DMS79 (cell line): ENCODE measurements at regions not wholly inside any gene's neighbourhood (a gene's known extent, or its start where the extent isn't known, plus 50 kb on each side); places are given as distances from the start of the nearest gene placed in this dataset.
"Not testable (repeated sequence)": the region's sequence is repeated elsewhere in the genome, so short reads cannot be mapped to it uniquely, and the experiment has no call there.

Source experiments
- DNase-seq: peaks from one replicate; lab custom pipeline; 2025; lab: John Stamatoyannopoulos, UW

DNA sequence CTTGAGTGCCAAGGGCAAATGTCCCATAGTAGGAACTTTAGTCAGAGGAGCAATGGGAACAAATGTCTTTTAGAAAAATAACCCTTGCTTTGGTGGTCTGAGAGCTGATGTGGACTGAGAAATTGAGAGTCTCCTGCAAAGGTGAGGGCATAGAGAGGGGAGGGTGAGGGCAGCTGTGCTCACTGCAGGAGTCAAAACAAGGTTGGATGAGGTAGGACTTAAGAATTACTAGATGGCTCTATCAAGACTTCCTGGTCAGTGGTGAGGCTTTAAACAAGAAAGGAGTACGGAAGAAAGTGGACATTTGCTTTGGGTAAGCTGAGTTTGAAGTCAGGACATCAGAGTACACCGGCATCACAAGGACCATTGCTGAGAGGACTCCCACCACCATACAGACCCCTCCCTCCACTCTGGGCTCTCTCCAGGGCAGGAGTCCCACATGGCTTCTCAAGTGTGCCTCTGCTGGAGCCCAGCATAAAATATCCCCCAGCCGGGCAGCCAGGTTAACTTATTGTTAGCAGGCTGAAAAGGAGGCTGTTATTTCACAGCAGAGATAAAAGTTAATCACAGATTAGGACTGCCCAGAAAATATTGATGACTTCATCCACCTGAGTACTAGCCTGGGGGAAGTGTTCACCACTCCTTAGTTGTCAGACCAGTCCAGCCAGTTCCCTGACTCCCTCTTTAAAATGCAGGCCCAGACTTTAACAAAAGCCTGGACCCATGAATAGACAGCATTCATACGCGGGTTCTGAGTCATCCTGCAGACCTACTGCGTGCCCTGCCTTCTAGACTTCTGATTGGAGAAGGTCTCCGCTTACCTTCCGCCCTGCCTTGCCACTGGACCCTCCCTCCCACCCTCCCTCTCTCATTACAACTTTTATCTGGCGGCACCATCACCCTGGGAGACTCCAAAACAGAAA lies 167.2 kb downstream of the BCL2L11 start:
- not testable (repeated sequence) for DNase-seq

DNA sequence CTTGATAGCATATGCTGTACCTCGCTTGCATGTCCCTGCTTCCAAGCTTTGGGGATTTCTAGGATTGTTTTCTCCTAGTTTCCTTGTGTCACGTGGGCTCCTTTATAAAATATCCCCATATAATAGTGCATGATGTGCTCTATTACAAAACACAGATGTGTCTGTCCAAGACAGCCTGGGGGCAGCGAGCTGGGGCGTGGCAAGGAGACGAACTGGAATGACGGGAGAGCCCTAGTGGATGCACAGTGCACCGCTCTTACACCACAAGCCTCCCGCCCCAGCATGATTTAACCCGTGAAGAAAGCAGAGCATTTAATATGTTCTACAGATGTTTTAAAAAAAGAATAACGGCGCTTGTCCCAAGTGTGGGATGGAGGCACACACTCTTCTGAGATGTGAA lies 169.7 kb downstream of the BCL2L11 start:
- not testable (repeated sequence) for DNase-seq

DNA sequence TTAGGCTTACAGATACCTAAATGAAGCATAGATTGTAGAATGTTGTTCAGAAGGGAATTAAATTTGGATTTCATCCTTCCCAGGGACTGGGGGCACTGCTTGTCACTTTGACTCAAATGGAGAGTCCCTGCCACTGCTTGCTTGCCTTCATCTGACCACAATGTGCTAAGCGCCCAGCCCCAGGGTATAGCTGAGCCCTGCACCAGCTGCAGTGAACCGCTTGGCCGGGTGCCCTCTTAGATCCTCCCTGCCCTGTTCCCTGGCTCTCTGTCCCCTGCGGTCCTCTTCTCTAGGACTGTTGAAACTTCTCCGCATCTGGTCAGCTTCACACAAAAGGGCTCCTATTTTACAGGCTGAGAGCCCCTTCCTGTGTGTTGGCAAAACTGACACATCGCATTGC lies 170.9 kb downstream of the BCL2L11 start:
- DNase-seq: not testable (repeated sequence)

DNA sequence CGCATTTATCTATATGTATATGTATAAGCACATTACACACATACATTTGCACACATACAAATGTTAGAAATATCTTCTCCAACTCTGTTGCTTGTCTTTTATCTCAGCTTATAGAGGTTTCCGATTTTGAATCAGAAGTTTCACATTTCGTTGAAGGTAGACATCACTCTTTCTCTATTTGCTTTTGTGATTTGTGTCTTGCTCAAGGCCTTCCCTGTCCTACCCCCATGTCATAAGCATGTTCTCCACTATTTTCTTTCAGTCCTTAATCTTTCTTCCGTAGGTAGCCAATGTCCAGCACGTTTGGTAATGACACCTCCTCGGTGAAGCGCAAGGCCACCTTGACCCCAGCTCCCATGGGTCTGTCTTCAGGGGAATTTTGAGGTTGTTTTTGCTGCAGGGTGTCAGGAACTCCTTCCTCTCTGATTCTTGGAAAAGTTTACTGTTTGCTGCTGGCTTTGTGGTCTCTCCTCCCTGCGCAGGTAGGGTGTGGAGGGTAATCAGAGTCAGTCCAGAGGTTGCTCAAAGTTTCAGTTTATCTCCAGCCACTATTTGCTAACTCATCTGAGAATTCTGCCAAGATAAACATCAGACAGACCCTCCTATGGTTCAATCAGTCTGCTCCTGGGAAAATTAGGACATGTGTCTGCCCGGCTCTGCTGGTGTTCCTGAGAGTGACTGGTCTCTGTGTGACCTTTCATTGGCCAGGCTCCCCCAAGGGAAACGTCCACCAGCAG lies 171.7 kb downstream of the BCL2L11 start:
- not testable (repeated sequence) for DNase-seq

DNA sequence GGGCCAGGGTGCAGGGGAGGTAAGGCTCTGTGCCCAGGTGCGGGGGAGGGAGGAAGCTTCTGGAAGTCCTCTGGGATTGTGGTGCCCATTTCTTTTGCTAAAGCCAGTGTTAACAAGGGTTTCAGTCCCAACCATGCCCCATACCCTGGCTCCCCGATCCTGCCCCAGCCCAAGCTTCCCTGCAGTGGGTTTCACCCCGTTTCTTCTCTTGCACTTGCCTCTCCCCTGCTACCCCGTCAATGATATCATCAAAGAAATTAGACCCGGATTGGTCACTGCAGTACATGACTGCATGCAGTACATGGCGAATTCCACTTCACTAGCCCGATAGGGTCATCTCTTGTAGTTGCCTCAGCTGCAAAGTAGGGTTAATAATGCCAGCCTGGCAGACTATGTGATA lies 174.0 kb downstream of the BCL2L11 start:
- DNase-seq: not testable (repeated sequence)

DNA sequence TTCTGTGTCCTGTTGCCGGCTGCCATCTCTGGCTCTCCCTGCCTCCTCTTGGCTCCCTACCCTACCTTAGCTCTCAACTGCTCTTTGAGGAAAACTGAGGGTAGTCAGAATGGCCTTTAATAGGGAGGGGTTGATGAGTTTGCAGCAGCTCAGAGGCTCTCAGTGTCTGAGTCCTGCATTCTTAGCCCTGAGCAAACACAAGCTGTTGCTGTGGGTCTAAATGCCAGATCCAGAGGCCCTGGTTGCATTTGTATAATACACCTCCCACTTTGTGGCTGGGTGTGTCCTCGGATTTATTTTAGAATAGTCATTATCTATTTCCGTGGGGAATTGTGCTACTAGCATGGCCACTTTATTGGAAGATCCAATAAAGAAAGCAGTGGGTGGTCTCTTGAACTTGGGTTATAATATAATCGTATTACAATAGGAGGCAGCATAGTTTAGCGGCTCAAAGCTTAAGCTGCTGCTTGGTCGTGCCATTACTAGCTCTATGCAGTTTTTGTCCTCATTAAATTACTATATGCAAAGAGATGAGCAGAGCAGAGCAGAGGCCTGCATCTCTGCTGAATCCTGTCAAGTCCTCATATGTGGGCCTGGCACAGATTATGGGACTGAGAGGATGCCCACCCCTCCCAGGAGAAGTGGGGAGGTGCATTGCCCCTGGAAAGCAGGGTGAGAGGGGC lies 175.5 kb downstream of the BCL2L11 start:
- DNase-seq: not testable (repeated sequence)

DNA sequence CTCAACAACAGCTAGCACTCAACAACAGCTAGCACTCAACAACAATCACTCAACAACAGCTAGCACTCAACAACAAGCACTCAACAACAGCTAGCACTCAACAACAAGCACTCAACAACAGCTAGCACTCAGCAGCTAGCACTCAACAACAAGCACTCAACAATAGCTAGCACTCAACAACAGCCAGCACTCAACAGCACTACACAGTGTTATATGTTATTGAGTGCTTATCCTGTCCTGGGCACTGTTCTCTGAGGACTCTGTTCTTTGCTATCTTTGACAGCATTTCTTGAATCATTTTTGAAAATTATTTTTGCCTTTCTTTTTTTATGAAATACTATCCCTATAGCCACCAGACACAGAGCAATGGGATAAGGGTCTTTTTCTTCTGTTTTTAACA lies 176.4 kb downstream of the BCL2L11 start:
- not testable (repeated sequence) for DNase-seq

DNA sequence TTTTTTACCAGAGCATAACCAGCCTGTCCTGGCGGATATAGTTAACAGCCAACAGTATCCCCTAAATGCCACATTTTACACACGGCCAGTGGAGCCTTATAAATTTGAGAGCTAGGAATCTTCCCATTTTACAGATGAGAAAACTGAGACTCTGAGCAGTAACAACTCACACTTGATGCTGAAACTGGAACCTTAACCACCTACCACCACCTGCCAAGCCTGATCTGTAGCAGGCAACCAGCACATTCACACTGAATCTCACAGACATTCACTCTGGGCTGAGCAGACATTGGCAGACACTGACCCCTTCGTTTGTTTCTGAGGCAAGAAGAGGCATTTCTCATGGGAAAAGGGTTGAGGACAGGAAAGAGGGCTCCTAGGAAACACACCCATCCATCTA lies 178.2 kb downstream of the BCL2L11 start:
- not testable (repeated sequence) for DNase-seq

DNA sequence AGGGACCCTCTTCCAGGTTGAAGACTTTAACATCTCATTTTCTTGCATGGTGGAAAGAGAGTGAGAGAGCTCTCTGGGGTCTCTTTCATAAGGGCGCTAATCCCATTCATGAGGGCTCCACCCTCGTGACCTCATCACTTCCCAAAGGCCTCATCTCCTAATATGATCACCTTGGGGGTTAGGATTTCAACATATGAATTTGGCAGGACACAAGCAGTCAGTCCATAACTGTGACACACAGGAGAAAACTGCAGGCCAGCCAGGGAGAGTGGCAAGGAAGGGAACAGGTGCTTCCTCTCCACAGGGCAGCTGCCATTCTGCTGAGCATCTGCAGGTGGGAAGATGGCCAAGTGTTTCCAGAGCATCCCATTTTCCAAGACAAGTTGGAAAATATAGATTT lies 178.9 kb downstream of the BCL2L11 start:
- not testable (repeated sequence) for DNase-seq

DNA sequence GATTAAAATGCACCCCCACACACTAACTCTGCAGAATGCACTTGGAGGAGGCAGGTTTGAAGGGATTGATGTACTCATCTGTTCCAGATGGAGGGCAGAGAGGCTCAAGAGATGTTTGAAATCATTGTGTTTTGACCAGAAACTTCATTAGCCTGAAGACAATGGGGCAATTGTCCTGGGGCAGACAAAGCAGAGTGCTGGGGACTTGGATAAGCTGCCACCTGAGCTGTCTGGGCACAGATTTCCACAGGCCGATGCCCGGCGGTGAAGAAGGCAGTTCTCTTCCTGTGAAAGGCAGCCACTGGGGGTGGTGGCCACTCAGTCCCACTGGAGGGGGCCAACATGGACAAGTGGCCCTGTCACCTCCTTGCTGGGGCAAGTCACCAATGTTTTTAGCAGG lies 181.0 kb downstream of the BCL2L11 start:
- not testable (repeated sequence) for DNase-seq

DNA sequence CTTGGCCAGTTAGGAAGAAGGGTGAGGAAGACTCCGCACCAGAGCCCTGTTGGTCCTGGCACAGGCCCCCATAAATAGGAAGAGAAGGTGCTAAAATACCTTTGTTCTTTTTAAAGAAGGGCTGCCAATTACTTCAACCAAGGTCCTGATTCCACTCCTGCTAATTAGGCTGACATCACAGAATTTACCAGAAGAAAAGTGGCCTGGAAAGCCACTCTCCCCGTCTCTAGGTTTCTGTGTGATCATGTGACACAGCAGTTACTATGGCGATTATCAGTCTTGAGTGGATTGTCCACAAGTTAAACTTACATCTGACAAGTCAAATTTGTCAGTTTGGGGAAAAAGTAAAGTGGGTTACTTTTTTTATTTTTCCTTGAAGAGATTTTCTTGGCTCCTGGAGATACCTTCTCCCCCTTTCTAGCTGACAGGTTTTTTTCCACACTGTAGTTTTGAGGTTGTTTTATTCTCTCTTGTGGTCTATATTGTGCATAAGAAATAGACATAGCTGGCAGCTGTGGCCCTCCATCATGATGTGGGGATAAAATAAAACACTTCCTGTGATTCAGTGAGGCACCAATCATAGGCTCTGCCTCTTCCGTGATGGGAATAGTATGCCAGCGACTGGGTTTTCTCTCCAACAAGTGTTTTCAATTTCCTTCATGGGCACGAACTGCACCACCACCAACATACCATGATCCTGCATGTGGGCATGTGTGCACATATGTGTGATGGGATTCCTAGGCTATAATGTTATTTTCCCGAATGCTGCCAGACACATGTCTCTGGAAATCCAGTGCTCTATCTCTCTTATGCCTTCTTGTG lies 181.9 kb downstream of the BCL2L11 start:
- not testable (repeated sequence) for DNase-seq

DNA sequence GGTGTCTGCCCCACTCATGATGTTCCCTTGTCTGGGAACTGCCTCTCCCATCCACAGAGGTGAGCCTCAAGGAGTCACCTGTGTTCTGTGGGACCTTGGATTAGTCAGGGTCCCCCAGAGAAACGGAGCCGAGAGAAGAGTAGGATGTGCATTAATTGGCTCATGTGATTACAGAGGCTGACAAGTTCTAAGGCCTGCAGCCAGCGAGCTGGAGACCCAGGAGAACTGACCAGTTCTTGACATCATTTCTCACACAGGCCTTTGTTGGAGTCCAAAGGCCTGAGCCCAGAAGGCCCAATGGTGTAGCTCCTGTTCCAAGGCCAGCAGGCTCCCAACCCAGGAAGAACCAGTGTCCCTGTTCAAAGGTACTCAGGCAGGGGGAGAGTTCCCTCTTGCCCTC lies 186.6 kb downstream of the BCL2L11 start:
- not testable (repeated sequence) for DNase-seq

DNA sequence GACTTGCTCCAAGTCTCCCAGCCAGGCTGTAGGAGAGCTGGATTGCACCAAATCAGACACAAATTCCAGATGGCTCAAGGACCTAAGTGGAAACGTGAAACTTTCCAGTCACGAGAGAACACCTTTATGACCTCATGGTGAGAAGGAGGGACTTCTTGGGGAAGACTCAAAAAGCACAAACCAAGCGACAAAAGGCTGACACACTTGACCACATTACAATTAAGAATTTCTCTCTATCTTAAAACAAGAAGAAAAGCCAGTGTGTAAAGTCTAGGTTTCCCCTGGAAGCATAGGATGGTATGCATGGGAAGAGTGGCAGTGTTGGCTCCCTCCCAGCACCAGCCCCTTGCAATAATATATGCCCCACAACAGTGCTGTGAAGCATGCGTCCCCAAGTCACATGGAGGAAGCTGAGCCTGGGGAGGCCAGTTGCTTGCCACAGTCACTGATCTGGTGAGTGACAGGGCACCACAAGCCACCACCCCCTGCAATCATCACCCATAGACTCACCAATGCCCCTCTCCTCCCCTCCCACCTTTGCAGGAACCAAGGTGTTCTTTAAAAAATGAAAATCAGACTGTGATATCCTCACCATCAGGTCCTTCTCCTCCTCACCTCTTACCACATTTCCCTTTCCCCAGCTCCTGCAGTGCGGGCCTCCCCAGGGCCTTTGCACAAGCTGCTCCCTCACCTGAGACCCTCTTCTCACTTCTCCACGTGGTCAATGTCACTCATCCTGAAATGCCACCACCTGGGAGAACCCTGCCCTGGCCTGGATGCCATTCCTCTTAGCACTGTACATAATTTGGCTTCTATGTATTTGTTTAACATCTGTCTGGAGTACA lies 188.7 kb downstream of the BCL2L11 start:
- DNase-seq: not testable (repeated sequence)

DNA sequence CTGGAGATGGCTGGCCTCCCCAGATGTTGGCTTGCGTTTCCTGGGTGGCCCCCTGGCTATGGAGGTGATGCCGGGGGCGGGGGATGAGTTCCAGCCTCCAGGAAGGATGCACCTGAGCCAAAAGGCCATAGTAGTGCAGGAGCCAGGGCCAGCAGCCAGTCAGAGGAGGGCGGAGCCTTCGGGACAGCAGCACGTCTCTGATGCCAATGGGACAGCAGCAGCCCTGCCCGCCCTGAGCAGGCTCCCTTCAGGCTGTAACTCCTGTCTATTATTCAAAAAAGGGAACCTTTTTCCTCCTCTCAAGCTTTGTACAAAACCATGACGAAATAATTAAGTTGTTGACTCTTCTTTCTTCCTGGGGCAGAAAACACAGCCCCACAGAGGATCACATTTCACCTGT lies 189.7 kb downstream of the BCL2L11 start:
- DNase-seq: not testable (repeated sequence)

DNA sequence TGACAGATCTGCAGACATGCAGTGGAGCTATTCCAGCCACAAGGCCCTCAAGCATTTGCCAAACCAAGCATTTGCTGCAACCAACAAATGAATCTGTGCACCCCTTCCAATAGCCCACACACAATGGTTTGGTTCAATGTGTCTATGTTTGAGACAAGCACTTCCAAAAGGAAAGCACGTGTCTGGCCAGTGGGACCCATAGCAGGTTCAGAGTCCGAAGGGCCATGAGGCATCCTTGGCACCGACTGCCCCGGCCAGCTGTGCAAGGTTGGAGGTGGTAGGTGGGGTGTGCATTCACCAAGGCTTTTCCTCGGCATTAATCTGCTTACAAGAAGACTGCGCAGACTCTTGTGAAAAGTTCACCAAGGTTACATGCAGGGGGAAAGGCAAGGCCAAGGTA lies 190.9 kb downstream of the BCL2L11 start:
- DNase-seq: not testable (repeated sequence)

DNA sequence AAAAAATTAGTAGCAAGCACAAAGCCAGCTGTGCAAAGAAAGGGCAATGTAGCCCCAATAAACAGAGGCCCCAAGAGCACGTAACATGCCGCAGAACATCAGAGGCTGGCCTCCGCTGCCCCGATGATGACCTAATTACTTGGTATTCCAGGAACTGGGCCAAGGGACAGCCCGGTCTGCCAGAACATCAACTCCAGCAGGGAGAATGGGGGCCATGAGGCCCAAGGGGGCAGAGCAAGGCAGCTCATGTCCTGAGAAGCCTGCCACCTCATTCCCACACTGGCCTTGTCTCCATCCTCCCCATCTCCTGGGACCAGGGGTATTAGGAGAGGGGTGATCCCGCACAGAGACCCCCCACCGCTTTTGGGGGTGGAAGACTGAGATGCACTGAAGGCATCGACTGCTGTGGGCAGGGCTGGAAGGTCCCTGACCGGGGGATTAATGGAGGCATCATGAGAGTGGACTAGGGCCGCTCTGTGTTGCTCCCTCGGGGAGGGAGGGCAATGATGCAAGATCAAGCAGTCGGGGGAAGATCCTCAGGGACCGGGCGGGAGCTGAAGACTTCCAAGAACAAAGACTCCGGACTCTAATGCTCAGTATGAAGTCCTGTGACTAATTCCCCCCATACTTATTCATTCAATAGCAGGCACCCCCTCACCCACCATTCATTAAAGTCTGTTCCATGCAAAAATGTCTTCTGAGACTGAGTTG lies 192.3 kb downstream of the BCL2L11 start:
- DNase-seq: not testable (repeated sequence)

DNA sequence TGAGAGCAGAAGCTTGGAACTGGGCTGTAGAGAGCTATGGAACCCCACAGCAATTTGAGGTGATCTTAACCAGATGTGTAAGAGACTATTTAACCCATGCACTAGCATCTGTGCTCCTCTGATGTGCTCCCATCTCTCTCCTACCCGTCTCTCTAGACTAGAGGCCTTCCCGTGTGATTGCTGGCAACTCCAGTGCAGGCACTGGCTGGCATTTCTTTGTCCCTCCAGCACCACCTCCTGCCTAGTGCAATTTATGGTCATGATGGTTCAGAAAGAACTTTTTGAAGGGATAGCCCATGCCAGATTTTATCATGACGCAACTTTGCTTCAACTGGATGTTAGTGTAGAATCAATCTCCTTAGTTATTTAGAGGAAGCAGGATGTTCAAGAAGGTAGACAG lies 193.0 kb downstream of the BCL2L11 start:
- DNase-seq: not testable (repeated sequence)

DNA sequence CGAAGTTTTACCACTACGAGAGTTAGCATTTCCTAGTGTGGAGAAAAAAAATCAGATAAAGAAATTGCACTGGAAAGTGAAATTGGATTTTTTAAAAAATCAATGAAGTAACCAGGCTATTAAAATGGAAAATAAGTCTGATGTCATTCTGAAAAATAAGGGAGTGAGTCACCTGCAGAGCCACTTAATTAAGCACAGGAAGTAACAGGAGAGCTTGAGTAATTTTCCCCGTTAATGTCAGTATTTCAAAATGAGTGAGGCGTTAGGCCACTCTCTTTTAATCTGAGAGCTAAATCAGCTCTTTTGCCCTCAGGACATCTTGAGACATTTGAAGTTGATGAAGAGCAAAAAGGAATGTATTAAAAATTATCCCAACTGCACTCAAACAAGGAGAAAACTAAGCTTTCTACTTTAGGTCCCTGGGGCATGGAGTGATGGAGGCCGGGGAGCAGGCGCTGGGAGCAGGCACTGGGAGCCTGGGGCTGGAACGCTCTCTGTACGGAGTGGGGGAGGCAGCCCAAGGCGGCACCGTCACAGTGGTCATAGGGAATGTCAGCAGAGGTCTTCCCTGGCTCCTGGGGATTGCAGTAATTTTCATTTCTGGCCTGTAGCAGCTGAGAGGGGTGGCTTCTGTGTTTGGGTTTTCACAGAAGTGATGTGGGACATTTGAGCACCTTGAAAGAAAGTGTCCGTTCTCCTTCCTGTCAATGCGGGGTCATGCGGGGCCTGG lies 194.6 kb downstream of the BCL2L11 start:
- not testable (repeated sequence) for DNase-seq

DNA sequence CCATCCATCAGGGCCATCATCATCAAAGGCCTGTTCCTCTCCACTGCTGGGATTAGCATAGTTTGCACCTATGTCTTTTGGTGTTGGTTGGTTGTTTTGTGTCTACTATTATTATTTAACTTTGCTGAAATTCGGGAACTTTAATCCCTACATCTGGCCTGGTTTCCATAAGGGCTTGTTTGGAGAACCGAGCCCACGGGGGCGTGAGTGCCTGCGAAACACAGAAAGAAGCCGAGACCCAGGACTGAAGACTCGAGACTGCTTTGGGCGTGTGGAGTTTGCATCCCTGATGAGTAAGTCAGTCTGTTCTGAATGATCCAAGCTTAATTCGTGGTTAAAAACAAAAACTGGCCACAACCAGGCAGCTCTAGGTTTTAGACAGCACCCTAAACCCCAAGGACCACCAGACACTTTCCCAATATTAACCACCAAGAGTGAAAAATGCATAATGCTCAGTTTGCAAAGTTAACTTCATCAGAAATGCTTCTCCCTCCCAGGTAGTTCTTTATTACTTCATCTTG lies 195.6 kb downstream of the BCL2L11 start:
- DNase-seq: not testable (repeated sequence)
